Left ventricle myocardium inferior (tissue), 1 donor: ENCODE measurements at regions not wholly inside any gene's neighbourhood (a gene's known extent, or its start where the extent isn't known, plus 50 kb on each side); places are given as distances from the start of the nearest gene placed in this dataset.

Experiments used
- DNase-seq: peaks from one replicate; pipeline ENCODE4 v3.0.0-alpha.2; 2020
- H3K27ac ChIP-seq: fragments of 200-600 bp; replicated peaks from 2 replicates; pipeline ENCODE4 v1.8.0; 2021
- H3K27me3 ChIP-seq: fragments of 200-600 bp; 2 replicates; pipeline ENCODE4 v1.8.0; 2021; ENCODE audit warnings: low read depth
- H3K36me3 ChIP-seq: fragments of 200-600 bp; 2 replicates; pipeline ENCODE4 v1.8.0; 2021
- H3K4me1 ChIP-seq: fragments of 200-600 bp; 2 replicates; pipeline ENCODE4 v1.8.0; 2021
- H3K4me3 ChIP-seq: fragments of 200-600 bp; 2 replicates; pipeline ENCODE4 v1.8.0; 2021; ENCODE audit warnings: mild to moderate bottlenecking, moderate library complexity
- H3K9me3 ChIP-seq: fragments of 200-600 bp; replicated peaks from 2 replicates; pipeline ENCODE4 v1.8.0; 2021
- intact Hi-C: fragments of 100-400 bp; cut with micrococcal nuclease; formaldehyde crosslinking; loops from one replicate; pipeline ENCODE4 v1.11.0; 2022
- TF ChIP-seq, protein P1 (sequence below): fragments of 200-600 bp; IDR thresholded peaks from 2 replicates; pipeline ENCODE4 v1.8.0; 2021; ENCODE audit warnings: antibody characterized with exemption, mild to moderate bottlenecking, borderline replicate concordance
- donor health status: DM: no; HTN: yes; CAD: no; lungs with severe emphysema.

DNA sequence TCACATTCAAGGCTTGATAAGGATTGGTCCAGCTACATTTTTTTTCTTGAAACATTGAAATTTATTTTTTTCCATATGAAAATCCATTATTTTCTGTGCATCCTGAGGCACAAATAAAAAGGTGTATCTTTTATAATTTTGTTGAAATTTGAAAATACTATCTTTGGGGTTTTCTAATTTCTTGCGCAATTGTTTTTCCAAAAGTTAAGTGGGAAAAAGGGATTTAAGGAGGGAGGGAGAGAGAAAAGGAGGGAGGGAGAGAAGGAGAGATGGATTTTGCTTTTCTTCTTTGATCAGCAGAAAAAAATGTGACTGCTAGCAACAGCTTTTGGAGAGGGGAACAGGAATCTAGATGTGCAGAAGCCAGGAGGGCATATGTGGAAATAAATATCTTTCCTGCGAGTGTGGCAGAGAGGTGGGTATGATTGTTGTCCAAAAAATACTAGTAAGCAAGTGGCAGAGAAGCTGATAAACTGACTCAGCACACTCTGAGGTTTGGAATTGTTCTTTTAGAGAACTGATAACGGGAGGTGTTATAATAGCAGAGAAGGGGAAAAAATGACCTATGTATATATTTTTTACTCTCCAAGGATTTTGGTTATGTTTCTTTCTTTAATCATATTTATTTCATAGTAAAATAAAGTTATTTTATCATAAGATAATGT lies 61.2 kb upstream of the EDNRB start:
- intact Hi-C loops: no loop called here
- Histone ChIP-seq H3K27ac (peak overlapping the region; percentile 54), H3K36me3 (no peaks in the 10 kb centered on the region), H3K27me3 (no peaks in the 10 kb centered on the region), H3K4me1 (peaks cover 9% of the 10 kb centered on the region), H3K9me3 (peaks cover 20% of the 10 kb centered on the region), H3K4me3 (no peak overlapping the region)
- TF ChIP-seq, protein P1, sequence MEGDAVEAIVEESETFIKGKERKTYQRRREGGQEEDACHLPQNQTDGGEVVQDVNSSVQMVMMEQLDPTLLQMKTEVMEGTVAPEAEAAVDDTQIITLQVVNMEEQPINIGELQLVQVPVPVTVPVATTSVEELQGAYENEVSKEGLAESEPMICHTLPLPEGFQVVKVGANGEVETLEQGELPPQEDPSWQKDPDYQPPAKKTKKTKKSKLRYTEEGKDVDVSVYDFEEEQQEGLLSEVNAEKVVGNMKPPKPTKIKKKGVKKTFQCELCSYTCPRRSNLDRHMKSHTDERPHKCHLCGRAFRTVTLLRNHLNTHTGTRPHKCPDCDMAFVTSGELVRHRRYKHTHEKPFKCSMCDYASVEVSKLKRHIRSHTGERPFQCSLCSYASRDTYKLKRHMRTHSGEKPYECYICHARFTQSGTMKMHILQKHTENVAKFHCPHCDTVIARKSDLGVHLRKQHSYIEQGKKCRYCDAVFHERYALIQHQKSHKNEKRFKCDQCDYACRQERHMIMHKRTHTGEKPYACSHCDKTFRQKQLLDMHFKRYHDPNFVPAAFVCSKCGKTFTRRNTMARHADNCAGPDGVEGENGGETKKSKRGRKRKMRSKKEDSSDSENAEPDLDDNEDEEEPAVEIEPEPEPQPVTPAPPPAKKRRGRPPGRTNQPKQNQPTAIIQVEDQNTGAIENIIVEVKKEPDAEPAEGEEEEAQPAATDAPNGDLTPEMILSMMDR: no peak
- no peak for DNase-seq

DNA sequence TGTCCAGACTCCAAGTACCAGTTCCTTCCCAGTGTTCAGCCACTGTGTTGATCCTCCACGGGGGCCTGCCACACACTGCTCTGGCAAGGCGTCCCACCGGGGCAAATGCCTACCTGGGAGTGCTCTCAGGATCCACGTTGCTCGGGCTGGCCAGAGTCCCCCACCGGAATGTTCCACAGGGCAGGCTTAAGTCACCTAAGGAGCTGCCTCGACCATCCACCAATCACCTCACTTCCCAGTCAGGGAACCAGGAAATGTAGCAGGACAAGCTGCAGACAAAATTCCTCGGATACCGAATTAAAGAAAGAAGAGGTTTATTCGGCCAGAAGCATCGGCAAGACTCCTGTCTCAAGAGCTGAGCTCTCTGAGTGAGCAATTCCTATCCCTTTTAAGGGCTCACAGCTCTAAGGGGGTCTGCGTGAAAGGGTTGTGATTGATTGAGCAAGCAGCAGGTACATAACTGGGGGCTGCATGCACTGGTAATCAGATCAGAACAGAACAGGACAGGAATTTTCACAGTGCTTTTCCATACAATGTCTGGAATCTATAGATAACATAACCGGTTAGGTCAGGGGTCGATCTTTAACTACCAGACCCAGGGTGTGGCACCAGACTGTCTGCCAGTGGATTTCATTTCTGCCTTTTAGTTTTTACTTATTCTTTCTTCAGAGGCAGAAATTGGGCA lies 56.9 kb upstream of the EDNRB start:
- Histone ChIP-seq H3K4me1 (peaks cover 8% of the 10 kb centered on the region), H3K27me3 (no peaks in the 10 kb centered on the region), H3K27ac (no peak overlapping the region), H3K36me3 (no peaks in the 10 kb centered on the region), H3K9me3 (peaks cover 13% of the 10 kb centered on the region), H3K4me3 (no peak overlapping the region)
- DNase-seq: no peak
- intact Hi-C loops: no loop called here
- TF ChIP-seq, protein P1: no peak

DNA sequence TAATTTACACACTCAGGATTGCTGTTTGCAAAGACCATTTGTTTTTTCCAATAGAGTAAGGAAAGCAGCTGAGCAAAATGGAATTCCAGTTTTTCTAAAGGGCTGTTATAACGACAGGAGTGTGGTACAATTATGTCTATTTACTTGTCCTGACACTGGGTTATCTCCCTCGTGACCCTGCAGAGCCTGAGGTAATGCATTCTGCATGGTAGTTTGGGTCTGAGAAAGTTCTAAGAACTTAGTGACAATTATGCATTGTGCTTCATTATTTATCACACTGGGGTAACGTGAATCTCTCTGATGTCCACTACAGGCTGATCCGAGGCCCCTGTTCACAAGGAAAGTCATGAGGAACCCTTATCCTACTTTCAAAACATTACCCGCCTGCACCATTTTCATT lies 50.7 kb upstream of the EDNRB start:
- no peaks in the 10 kb centered on the region for H3K4me1 ChIP-seq
- no peaks in the 10 kb centered on the region for H3K9me3 ChIP-seq
- no peaks in the 10 kb centered on the region for H3K36me3 ChIP-seq
- H3K27me3 ChIP-seq: no peaks in the 10 kb centered on the region
- DNase-seq: no peak
- intact Hi-C loops: no loop called here
- no peak overlapping the region for H3K27ac ChIP-seq
- TF ChIP-seq, protein P1: no peak
- no peak overlapping the region for H3K4me3 ChIP-seq
